Gastrocnemius medialis (tissue), 4 donors: ENCODE measurements at regions not wholly inside any gene's neighbourhood (a gene's known extent, or its start where the extent isn't known, plus 50 kb on each side); places are given as distances from the start of the nearest gene placed in this dataset.

Experiments
- CTCF ChIP-seq, 5 experiments: fragments of 450-650 bp in 3 of 5; fragments of 200-600 bp in 2 of 5; sonication (generic) in 2 of 5; IDR thresholded peaks in 4 of 5; conservative IDR thresholded peaks in 1 of 5; 1 replicate in 4 of 5; 2 replicates in 1 of 5; pipeline ENCODE4 v1.5.1; 2016 to 2019; ENCODE audit warnings: antibody characterized with exemption in 5 of 5, mild to moderate bottlenecking in 3 of 5, moderate library complexity in 3 of 5
- POLR2A ChIP-seq, 2 donors: fragments of 450-650 bp; IDR thresholded peaks; one replicate each; pipeline ENCODE4 v1.6.1; 2017; ENCODE audit warnings: antibody characterized with exemption in 2 of 2, mild to moderate bottlenecking in 2 of 2, moderate library complexity in 2 of 2

- TF ChIP-seq CTCF (IDR thresholded peaks at IDR 0.05 in 4 of 5, conservative IDR thresholded peaks at IDR 0.05 in 1 of 5) (no peak), POLR2A (IDR thresholded peaks at IDR 0.05) (peak; percentile 76 to 77)
Measured at GRCh38 chr7:148940702-148941597, 56.9 kb upstream of the EZH2 start.
